Mammary epithelial cell (primary cell): ENCODE measurements at regions not wholly inside any gene's neighbourhood (a gene's known extent, or its start where the extent isn't known, plus 50 kb on each side); places are given as distances from the start of the nearest gene placed in this dataset.

ENCODE experiments used
- EZH2 ChIP-seq: IDR thresholded peaks from 2 replicates; pipeline ENCODE4 v1.6.1; 2012; ENCODE audit warnings: low read length, inconsistent platforms, borderline replicate concordance
- TF ChIP-seq, protein P1 (sequence below), 2 donors: IDR thresholded peaks in 1 of 2; conservative IDR thresholded peaks in 1 of 2; 2 replicates each; pipeline ENCODE4 v1.5.1; 2011 to 2012; ENCODE audit warnings: inconsistent platforms in 2 of 2, low read length in 2 of 2, mild to moderate bottlenecking in 2 of 2, control low read depth in 1 of 2, low read depth in 1 of 2; ENCODE audit not compliant: insufficient read depth in 1 of 2; ENCODE audit errors: extremely low read depth in 1 of 2

DNA sequence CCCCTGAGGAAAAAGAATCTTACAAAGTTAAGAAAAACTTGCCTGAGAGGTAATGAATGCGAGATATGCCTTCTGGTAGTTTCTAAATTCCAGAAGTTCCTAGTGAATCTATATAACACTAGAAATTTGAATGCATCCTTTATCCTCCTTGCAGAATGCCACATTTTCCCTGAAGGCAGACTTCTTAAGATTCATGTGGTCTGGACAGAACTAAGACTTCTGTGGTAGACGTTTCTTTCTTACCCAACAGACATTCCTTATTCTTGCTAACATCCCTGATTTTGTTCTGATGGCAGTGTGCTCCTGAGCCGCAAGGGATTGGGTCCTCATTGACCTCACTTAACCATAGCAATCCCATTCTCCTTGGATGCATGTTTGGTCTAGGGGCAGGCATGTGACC lies 121.3 kb upstream of the PAPPA2 start:
- TF ChIP-seq, protein P1, sequence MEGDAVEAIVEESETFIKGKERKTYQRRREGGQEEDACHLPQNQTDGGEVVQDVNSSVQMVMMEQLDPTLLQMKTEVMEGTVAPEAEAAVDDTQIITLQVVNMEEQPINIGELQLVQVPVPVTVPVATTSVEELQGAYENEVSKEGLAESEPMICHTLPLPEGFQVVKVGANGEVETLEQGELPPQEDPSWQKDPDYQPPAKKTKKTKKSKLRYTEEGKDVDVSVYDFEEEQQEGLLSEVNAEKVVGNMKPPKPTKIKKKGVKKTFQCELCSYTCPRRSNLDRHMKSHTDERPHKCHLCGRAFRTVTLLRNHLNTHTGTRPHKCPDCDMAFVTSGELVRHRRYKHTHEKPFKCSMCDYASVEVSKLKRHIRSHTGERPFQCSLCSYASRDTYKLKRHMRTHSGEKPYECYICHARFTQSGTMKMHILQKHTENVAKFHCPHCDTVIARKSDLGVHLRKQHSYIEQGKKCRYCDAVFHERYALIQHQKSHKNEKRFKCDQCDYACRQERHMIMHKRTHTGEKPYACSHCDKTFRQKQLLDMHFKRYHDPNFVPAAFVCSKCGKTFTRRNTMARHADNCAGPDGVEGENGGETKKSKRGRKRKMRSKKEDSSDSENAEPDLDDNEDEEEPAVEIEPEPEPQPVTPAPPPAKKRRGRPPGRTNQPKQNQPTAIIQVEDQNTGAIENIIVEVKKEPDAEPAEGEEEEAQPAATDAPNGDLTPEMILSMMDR (conservative IDR thresholded peaks at IDR 0.05 in 1 of 2, IDR thresholded peaks at IDR 0.05 in 1 of 2; ENCODE audit: extremely low read depth in 1 of 2, insufficient read depth in 1 of 2, low read depth in 1 of 2, low read length in 2 of 2) = no peak
- TF ChIP-seq EZH2 = no peak
